Amniotic stem cell (primary cell): ENCODE measurements at regions not wholly inside any gene's neighbourhood (a gene's known extent, or its start where the extent isn't known, plus 50 kb on each side); places are given as distances from the start of the nearest gene placed in this dataset.

Experiments used
- DNase-seq: peaks from one replicate; lab custom pipeline; 2025; lab: John Stamatoyannopoulos, UW

DNA sequence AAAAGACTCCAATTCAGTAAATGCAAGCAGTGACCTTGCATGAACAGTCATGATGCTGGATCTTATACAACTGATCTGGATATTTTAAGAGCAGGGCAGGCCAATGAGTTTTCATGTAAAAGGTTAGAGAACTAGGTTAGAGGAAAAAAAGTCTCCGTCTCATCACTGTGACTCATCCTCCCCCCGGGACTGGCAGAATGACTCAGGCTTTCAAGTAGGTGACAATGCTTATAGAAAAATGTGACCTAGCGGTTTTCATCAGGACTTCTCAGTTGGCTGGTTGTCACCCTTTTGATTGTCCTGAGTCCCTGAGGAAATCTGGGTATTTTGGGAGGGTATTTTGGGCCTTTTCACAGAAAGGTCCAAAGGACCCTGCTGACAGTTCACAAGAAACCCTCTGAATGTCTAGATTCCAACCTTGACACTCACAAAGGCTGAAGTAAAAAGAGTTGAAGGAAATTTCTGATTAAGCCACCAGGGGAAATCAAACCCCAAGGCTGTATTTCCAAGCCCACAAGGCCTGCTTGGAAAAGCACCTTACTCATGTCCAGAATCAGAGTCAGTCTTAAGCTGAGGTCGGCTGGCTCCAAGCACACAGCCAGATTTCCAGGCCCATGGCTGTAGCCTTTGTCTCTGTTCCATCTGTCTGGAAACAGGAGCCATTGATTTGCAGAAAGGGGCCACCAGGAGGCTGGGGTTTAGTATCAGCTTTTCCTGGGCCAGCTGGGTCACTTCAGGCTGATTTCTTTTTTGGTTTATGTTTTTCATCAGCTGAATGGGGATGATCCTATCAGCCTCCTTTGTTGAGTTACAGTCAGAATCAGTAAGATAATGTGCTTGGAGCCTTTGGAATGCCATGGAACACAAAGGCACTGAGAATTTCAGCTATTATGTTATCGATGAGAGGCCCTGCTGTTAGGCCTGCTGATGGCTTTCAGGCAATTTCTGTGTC is 226.4 kb upstream of the HABP2 start:
- peak; percentile 81 for DNase-seq

DNA sequence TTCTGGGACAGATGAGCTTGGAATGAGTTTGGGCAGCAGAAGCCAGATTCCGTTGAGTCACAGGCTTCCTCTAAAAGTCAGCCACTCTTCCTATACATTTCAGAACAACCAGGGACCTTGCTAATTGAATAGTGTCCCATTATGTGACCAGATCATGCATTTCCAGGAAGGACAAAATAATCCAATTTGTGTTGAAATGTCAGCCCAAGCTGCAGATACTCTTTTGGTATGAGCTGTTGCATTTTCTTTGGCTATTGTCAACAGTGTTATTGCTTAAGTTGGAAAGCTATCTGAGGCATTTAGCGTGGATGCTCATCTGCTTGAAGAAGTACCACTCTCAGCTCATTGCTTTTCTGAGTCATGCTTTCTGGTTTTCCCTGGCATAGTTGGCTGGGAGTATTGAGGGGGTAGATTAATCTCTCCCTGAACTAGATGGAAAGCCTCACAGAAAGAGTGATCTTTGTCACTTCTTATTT is 223.7 kb upstream of the HABP2 start:
- peak; percentile 69 for DNase-seq

GRCh38 chr10:113331961-113332360 is 220.9 kb upstream of the HABP2 start:
- DNase-seq, result no peak

DNA sequence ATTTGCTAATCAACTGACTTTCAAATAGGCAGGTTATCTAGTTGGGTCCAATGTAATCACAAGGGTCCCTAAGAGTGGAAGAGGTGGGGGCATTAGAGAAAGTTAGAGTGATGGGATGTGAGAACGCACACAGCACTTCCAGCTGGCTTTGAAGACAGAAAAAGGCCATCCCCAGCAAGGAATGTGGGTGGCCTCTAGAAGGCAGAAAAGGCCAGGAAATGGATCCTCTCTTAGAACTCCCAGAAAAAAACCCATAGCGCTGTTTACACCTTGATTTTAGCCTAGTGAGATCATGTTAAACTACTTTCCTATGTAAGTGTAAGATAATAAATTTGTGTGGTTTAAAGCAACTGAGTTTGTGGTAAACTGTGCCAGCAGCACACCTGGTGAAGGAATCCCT is 219.5 kb upstream of the HABP2 start:
- no peak for DNase-seq

- no peak for DNase-seq
Observed at GRCh38 chr10:113335592-113335991, 217.3 kb upstream of the HABP2 start.

- no peak for DNase-seq
Observed at GRCh38 chr10:113336549-113337130, 216.2 kb upstream of the HABP2 start.

- DNase-seq, result no peak
Observed at GRCh38 chr10:113337142-113337541, 215.7 kb upstream of the HABP2 start.

- DNase-seq, result no peak
Observed at GRCh38 chr10:113339121-113339520, 213.7 kb upstream of the HABP2 start.

- no peak for DNase-seq
Observed at GRCh38 chr10:113340282-113340681, 212.6 kb upstream of the HABP2 start.

DNA sequence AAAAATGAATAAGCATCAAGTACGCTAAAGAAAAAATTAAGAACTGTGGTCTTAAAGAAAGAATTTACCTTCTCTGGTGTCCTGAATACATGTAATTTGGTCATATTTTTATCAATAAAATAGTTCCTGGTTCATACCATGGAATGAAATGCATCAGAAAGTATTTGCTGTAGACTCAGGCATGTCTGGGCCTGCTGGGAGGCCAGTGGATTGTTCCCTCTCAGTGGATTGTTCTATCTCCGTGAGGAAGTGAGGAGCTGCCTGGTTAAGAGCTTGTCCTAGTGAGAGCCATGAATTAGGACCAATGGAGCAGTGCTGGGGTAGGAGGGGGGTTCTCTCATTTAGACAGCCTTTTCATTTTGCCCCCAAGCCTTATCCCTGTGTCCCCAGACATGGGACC is 211.7 kb upstream of the HABP2 start:
- DNase-seq, result no peak

- DNase-seq, result no peak
Observed at GRCh38 chr10:113345826-113346624, 206.8 kb upstream of the HABP2 start.

- DNase-seq, result no peak
Observed at GRCh38 chr10:113347508-113347907, 205.3 kb upstream of the HABP2 start.

DNA sequence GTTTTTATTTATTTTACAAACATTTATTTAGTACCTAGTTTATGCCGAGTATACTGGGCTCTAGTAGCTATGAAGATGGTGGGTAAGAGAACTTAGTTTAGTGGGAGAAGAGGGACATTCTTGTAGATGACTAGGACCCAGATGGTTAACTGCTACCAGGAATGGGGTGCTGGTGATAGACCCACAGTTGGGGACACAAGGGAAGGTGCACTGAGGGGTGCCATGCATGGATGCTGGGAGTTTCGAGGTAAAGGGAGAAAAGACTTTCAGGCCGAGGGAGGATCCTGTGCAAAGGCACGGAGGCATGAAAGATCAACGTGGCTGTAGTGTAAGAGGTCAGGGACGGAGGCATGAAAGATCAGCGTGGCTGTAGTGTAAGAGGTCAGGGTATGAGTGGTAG is 204.2 kb upstream of the HABP2 start:
- DNase-seq, result no peak

DNA sequence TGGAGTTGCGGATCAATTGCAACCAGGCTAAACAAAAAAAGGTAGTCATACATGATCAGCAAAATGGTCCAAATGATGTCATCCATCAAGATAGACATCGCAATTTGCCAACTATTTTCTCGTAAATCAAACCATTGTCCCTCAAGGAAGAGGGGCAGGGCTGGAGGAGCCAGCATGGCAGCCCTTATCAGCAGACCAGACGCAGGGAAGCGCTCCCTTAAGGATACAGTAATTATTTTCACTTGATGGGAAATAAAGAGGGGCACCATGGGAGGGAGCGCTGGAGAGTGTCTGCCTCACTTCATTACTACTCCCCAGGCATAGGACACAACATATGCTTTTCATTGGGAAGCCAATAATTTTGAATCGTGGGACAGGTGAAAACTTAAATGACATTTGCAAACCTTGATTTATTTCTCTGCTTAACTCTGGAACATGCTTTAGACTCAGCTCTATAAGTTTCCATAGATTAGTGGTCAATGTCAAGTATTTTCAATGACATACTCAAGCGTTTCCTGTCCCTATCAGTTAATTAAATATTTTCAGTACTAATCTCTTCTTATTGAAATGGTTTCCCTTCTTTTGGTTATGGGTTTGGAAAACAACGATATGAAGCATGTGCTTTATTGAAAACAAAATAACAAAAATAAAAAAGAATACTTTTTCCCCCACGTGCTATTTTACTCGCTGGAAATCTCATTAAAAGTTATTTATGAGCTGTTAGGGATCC is 202.4 kb upstream of the HABP2 start:
- DNase-seq, result no peak

DNA sequence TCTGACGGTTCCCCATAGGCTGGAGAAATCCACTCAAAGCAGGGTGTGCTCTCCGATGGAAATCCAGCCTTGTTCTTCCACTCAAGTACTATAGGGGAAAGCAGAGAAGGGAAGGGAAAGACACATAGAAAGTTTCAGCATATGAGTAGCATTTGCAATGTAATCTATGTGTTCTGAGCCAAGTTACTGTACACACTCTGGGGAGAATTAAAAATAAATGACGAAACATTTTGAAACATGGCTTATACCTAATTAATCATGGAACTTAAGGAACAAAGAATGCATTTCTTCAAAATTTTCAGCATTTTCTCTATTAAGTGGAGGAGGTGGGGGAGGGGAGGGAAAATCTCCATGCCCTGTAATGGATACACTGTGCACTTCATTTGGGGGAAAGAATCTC is 198.1 kb upstream of the HABP2 start:
- no peak for DNase-seq

DNA sequence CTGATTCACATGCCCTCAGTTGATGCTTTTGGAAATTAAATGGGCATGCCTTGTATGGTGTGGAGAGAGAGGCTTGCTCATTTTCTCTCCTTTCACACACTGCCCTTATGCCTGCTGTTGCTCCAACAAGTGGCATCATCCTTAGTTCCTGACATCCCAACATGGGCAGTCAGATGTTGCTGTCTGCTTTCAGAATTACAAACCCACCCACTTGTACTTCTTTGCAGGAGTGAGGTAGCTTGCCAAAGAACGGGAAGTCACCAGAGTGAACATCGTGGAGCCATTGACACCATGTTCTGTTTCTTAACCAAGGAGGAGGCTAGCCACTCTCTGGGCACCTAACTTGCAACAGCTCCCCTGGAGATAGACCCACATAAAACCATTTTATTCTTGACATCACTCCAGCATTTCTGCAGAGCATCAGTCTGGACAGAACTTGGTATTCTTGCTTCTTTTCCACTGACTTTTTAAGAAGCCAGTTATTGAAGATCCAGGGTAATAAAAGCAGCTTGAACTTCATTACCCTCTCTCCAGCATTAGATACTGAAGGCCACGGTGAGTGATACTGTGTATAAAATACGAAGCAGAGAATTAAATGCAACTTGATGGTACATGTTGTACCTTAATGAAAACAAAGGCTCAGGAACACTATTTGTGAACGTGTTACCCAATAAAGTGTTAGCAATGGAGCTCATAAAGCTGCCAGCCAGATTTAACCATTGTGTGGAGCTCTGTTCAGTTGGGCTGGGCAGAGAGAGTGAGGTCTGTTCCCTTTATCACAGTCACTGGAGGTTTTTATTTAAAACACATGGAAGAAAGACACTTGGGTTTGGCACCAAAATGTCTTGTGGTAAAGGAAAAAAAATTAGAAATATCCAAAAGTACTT is 195.8 kb upstream of the HABP2 start:
- DNase-seq, result no peak

DNA sequence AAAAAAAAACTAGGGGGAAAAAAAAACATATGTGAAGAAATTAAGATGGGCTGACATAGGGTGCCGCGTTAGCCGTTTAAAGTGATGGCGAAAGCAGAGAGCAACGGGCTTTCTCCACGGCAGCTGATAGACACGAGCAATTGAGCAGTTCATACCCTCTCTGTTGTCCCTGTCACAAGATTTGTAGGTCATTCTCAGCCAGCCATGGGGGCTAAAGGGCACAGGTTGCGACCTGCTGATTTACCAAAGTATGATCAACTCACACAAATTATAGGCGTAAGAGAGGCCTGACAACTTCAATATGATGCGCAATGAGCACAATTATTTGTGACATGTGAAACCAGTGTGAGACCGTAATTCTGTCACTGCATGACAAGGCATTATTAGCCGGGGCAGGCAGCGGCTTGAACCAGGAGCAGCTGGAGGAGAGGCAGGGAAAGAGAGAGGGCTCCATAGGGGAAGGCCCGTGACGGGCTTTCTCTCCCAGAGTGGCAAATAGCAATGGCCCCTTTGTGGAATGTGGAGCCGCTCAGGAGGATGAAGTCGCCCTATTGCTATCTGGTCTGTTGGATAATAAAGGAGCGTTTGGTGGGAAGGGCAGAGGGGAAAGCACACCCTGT is 195.1 kb upstream of the HABP2 start:
- DNase-seq, result no peak

GRCh38 chr10:113359655-113360054 is 193.2 kb upstream of the HABP2 start:
- DNase-seq, result no peak

DNA sequence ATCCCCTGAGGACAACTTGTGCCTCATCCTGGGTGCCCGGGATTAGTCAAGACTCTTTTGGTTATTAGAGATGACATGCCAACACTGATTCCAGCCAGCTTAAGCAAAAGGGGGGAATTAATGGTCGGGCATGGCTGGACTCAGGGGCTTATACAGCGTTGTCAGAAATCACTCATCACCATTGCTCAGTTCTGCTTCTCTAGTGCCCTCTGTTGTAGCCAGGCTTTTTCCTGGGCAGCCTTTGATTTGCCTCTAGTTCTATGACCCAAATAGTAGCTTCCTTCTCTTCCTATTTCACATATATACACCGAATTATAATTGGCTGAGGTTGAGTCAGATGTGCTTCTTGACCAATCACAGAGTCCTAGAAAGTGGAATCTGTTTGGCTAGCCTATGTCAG is 192.0 kb upstream of the HABP2 start:
- no peak for DNase-seq

- peak; percentile 36 for DNase-seq
Observed at GRCh38 chr10:113362645-113363091, 190.2 kb upstream of the HABP2 start.
